Medulla oblongata (tissue), 1 donor: ENCODE measurements at regions not wholly inside any gene's neighbourhood (a gene's known extent, or its start where the extent isn't known, plus 50 kb on each side); places are given as distances from the start of the nearest gene placed in this dataset.
"Not testable (repeated sequence)": the region's sequence is repeated elsewhere in the genome, so short reads cannot be mapped to it uniquely, and the experiment has no call there.

Experiments
- DNase-seq: peaks from one replicate; pipeline ENCODE4 v3.0.0-alpha.2; 2015; ENCODE audit errors: extremely low spot score

GRCh38 chr22:49697047-49697446, 130.6 kb downstream of the BRD1 start:
- no peak for DNase-seq

GRCh38 chr22:49694462-49695260, 133.0 kb downstream of the BRD1 start:
- no peak for DNase-seq

- DNase-seq, result no peak
Measured at GRCh38 chr22:49693848-49694247, 133.8 kb downstream of the BRD1 start.

- no peak for DNase-seq
Measured at GRCh38 chr22:49693416-49693815, 134.3 kb downstream of the BRD1 start.

- no peak for DNase-seq
Measured at GRCh38 chr22:49692499-49693225, 135.0 kb downstream of the BRD1 start.

- DNase-seq, result no peak
Measured at GRCh38 chr22:49691256-49691655, 136.4 kb downstream of the BRD1 start.

- DNase-seq, result no peak
Measured at GRCh38 chr22:49690454-49690853, 137.2 kb downstream of the BRD1 start.

- DNase-seq, result no peak
Measured at GRCh38 chr22:49689858-49690257, 137.8 kb downstream of the BRD1 start.

- DNase-seq, result no peak
Measured at GRCh38 chr22:49689255-49689770, 138.4 kb downstream of the BRD1 start.

GRCh38 chr22:49688516-49689254, 139.0 kb downstream of the BRD1 start:
- no peak for DNase-seq

- no peak for DNase-seq
Measured at GRCh38 chr22:49687786-49688515, 139.7 kb downstream of the BRD1 start.

GRCh38 chr22:49687333-49687732, 140.3 kb downstream of the BRD1 start:
- DNase-seq, result no peak

GRCh38 chr22:49686495-49687219, 141.0 kb downstream of the BRD1 start:
- DNase-seq, result no peak

- DNase-seq, result no peak
Measured at GRCh38 chr22:49685686-49686085, 142.0 kb downstream of the BRD1 start.

- DNase-seq, result no peak
Measured at GRCh38 chr22:49685116-49685515, 142.6 kb downstream of the BRD1 start.

- no peak for DNase-seq
Measured at GRCh38 chr22:49683032-49683431, 144.6 kb downstream of the BRD1 start.

- DNase-seq, result not testable (repeated sequence)
Measured at GRCh38 chr22:49680819-49681218, 146.9 kb downstream of the BRD1 start.

- DNase-seq, result no peak
Measured at GRCh38 chr22:49678842-49679170, 148.9 kb downstream of the BRD1 start.

- DNase-seq, result no peak
Measured at GRCh38 chr22:49678137-49678841, 149.4 kb downstream of the BRD1 start.

GRCh38 chr22:49677495-49677889, 150.2 kb downstream of the BRD1 start:
- no peak for DNase-seq
